Tibial nerve (tissue), 4 donors: ENCODE measurements at regions not wholly inside any gene's neighbourhood (a gene's known extent, or its start where the extent isn't known, plus 50 kb on each side); places are given as distances from the start of the nearest gene placed in this dataset.
"Not testable (repeated sequence)": the region's sequence is repeated elsewhere in the genome, so short reads cannot be mapped to it uniquely, and the experiment has no call there.

ENCODE experiments used
- CTCF ChIP-seq, 5 experiments: fragments of 200-600 bp in 3 of 5; fragments of 450-650 bp in 2 of 5; sonication (generic) in 3 of 5; IDR thresholded peaks; one replicate each; pipeline ENCODE4 v1.5.1; 2016 to 2019; ENCODE audit warnings: antibody characterized with exemption in 5 of 5, mild to moderate bottlenecking in 3 of 5, moderate library complexity in 2 of 5
- EP300 ChIP-seq, 2 donors: sonication (generic); formaldehyde crosslinking; IDR thresholded peaks; one replicate each; pipeline ENCODE4 v1.6.1; 2017; ENCODE audit warnings: antibody characterized with exemption in 2 of 2, mild to moderate bottlenecking in 1 of 2
- POLR2A ChIP-seq, 2 donors: fragments of 450-650 bp; IDR thresholded peaks; one replicate each; pipeline ENCODE4 v1.6.1; 2017; ENCODE audit warnings: antibody characterized with exemption in 2 of 2, mild to moderate bottlenecking in 2 of 2, moderate library complexity in 2 of 2

- TF ChIP-seq CTCF, POLR2A, EP300 (IDR thresholded peaks at IDR 0.05): not testable (repeated sequence)
These were observed 186.3 kb downstream of the AEBP2 start for GRCh38 chr12:19625551-19625950.
